ENCODE measurements at regions not wholly inside any gene's neighbourhood (a gene's known extent, or its start where the extent isn't known, plus 50 kb on each side); places are given as distances from the start of the nearest gene placed in this dataset.

- DNase-seq (ENCODE audit: low read depth in 1 of 2, low spot score in 1 of 2): no peak
- no peak for TF ChIP-seq JUND (IDR thresholded peaks at IDR 0.05; ENCODE audit: low read depth)
- in situ Hi-C loops (cut with HindIII; ENCODE audit: low pct_unique_long_range_greater_than_20kb, low sequenced_read_pairs): no loop called here
These were observed 468.7 kb upstream of the B3GAT1 start for GRCh38 chr11:134880788-134881187.

GRCh38 chr11:134879931-134880330 lies 467.9 kb upstream of the B3GAT1 start:
- TF ChIP-seq JUND (IDR thresholded peaks at IDR 0.05; ENCODE audit: low read depth): no peak
- no peak for DNase-seq (ENCODE audit: low read depth in 1 of 2, low spot score in 1 of 2)
- in situ Hi-C loops (cut with HindIII; ENCODE audit: low pct_unique_long_range_greater_than_20kb, low sequenced_read_pairs): no loop called here

GRCh38 chr11:134879341-134879740 lies 467.3 kb upstream of the B3GAT1 start:
- DNase-seq (ENCODE audit: low read depth in 1 of 2, low spot score in 1 of 2): no peak
- TF ChIP-seq JUND (IDR thresholded peaks at IDR 0.05; ENCODE audit: low read depth): no peak
- in situ Hi-C loops (cut with HindIII; ENCODE audit: low pct_unique_long_range_greater_than_20kb, low sequenced_read_pairs): no loop called here

- DNase-seq (ENCODE audit: low read depth in 1 of 2, low spot score in 1 of 2): no peak
- in situ Hi-C loops (cut with HindIII; ENCODE audit: low pct_unique_long_range_greater_than_20kb, low sequenced_read_pairs): no loop called here
- TF ChIP-seq JUND (IDR thresholded peaks at IDR 0.05; ENCODE audit: low read depth): no peak
These were observed 466.7 kb upstream of the B3GAT1 start for GRCh38 chr11:134878785-134879184.

GRCh38 chr11:134876226-134876625 lies 464.2 kb upstream of the B3GAT1 start:
- TF ChIP-seq JUND (IDR thresholded peaks at IDR 0.05; ENCODE audit: low read depth): no peak
- in situ Hi-C loops (cut with HindIII; ENCODE audit: low pct_unique_long_range_greater_than_20kb, low sequenced_read_pairs): no loop called here
- no peak for DNase-seq (ENCODE audit: low read depth in 1 of 2, low spot score in 1 of 2)

- in situ Hi-C loops (cut with HindIII; ENCODE audit: low pct_unique_long_range_greater_than_20kb, low sequenced_read_pairs): no loop called here
- no peak for TF ChIP-seq JUND (IDR thresholded peaks at IDR 0.05; ENCODE audit: low read depth)
These were observed 455.1 kb upstream of the B3GAT1 start for GRCh38 chr11:134866981-134867675.

GRCh38 chr11:134866215-134866614 lies 454.2 kb upstream of the B3GAT1 start:
- in situ Hi-C loops (cut with HindIII; ENCODE audit: low pct_unique_long_range_greater_than_20kb, low sequenced_read_pairs): no loop called here
- no peak for TF ChIP-seq JUND (IDR thresholded peaks at IDR 0.05; ENCODE audit: low read depth)
- no peak for DNase-seq (ENCODE audit: low read depth in 1 of 2, low spot score in 1 of 2)

More at GRCh38 chr11:134866981-134867675, 455.1 kb upstream of the B3GAT1 start:
- DNase-seq (ENCODE audit: low read depth in 1 of 2, low spot score in 1 of 2): no peak

- no peak for TF ChIP-seq JUND (IDR thresholded peaks at IDR 0.05; ENCODE audit: low read depth)
- no peak for DNase-seq (ENCODE audit: low read depth in 1 of 2, low spot score in 1 of 2)
These were observed 452.9 kb upstream of the B3GAT1 start for GRCh38 chr11:134864968-134865305.

GRCh38 chr11:134864233-134864967 lies 452.4 kb upstream of the B3GAT1 start:
- DNase-seq (ENCODE audit: low read depth in 1 of 2, low spot score in 1 of 2): no peak
- TF ChIP-seq JUND (IDR thresholded peaks at IDR 0.05; ENCODE audit: low read depth): no peak
- in situ Hi-C loops (cut with HindIII; ENCODE audit: low pct_unique_long_range_greater_than_20kb, low sequenced_read_pairs): no loop called here

More at GRCh38 chr11:134864968-134865305, 452.9 kb upstream of the B3GAT1 start:
- in situ Hi-C loops (cut with HindIII; ENCODE audit: low pct_unique_long_range_greater_than_20kb, low sequenced_read_pairs): no loop called here

GRCh38 chr11:134863294-134863693 lies 451.3 kb upstream of the B3GAT1 start:
- TF ChIP-seq JUND (IDR thresholded peaks at IDR 0.05; ENCODE audit: low read depth): no peak
- DNase-seq (ENCODE audit: low read depth in 1 of 2, low spot score in 1 of 2): peak in 1 of 2 experiments; percentile 46
- in situ Hi-C loops (cut with HindIII; ENCODE audit: low pct_unique_long_range_greater_than_20kb, low sequenced_read_pairs): no loop called here

- no peak for TF ChIP-seq JUND (IDR thresholded peaks at IDR 0.05; ENCODE audit: low read depth)
These were observed 450.6 kb upstream of the B3GAT1 start for GRCh38 chr11:134862587-134863195.

GRCh38 chr11:134862105-134862502 lies 450.1 kb upstream of the B3GAT1 start:
- no peak for DNase-seq (ENCODE audit: low read depth in 1 of 2, low spot score in 1 of 2)
- in situ Hi-C loops (cut with HindIII; ENCODE audit: low pct_unique_long_range_greater_than_20kb, low sequenced_read_pairs): no loop called here
- TF ChIP-seq JUND (IDR thresholded peaks at IDR 0.05; ENCODE audit: low read depth): no peak

More at GRCh38 chr11:134862587-134863195, 450.6 kb upstream of the B3GAT1 start:
- in situ Hi-C loops (cut with HindIII; ENCODE audit: low pct_unique_long_range_greater_than_20kb, low sequenced_read_pairs): no loop called here
- no peak for DNase-seq (ENCODE audit: low read depth in 1 of 2, low spot score in 1 of 2)

- peak in 1 of 2 experiments; percentile 49 for DNase-seq (ENCODE audit: low read depth in 1 of 2, low spot score in 1 of 2)
- in situ Hi-C loops (cut with HindIII; ENCODE audit: low pct_unique_long_range_greater_than_20kb, low sequenced_read_pairs): no loop called here
- TF ChIP-seq JUND (IDR thresholded peaks at IDR 0.05; ENCODE audit: low read depth): no peak
These were observed 449.6 kb upstream of the B3GAT1 start for GRCh38 chr11:134861490-134862104.
